H9 (cell line): ENCODE measurements at regions not wholly inside any gene's neighbourhood (a gene's known extent, or its start where the extent isn't known, plus 50 kb on each side); places are given as distances from the start of the nearest gene placed in this dataset.

Source experiments
- DNase-seq: peaks from one replicate; pipeline ENCODE4 v3.0.0-alpha.2; 2017
- H2AFZ ChIP-seq: one replicate; pipeline ENCODE4 v1.6.1; 2013; ENCODE audit warnings: mild to moderate bottlenecking, low read length, control low read depth, moderate library complexity
- H2AK5ac ChIP-seq: 2 replicates; pipeline ENCODE4 v1.6.1; 2013; ENCODE audit warnings: low read length, control low read depth, mixed read lengths; ENCODE audit not compliant: insufficient read length
- H2BK120ac ChIP-seq: one replicate; pipeline ENCODE4 v1.6.1; 2013; ENCODE audit warnings: low read depth, mild to moderate bottlenecking, low read length, control low read depth, inconsistent platforms; ENCODE audit not compliant: poor library complexity, severe bottlenecking
- H2BK12ac ChIP-seq: 2 replicates; pipeline ENCODE4 v1.6.1; 2013; ENCODE audit warnings: low read length, control low read depth, mixed read lengths, low read depth; ENCODE audit not compliant: insufficient read length
- H2BK15ac ChIP-seq: 2 replicates; pipeline ENCODE4 v1.6.1; 2013; ENCODE audit warnings: low read depth, low read length, control low read depth
- H2BK20ac ChIP-seq: one replicate; pipeline ENCODE4 v1.6.1; 2013; ENCODE audit warnings: low read depth, mild to moderate bottlenecking, low read length, control low read depth, inconsistent platforms; ENCODE audit not compliant: poor library complexity, severe bottlenecking
- H2BK5ac ChIP-seq: 2 replicates; pipeline ENCODE4 v1.6.1; 2013; ENCODE audit warnings: low read length, control low read depth, mixed read lengths; ENCODE audit not compliant: insufficient read length
- H3K14ac ChIP-seq: 2 replicates; pipeline ENCODE4 v1.6.1; 2013; ENCODE audit warnings: low read length, control low read depth; ENCODE audit not compliant: insufficient read depth
- H3K18ac ChIP-seq: 2 replicates; pipeline ENCODE4 v1.6.1; 2013; ENCODE audit warnings: low read depth, mild to moderate bottlenecking, mixed read lengths, low read length, control low read depth; ENCODE audit not compliant: insufficient read length
- H3K23ac ChIP-seq: 2 replicates; pipeline ENCODE4 v1.6.1; 2013; ENCODE audit warnings: low read length, control low read depth, mixed read lengths, low read depth; ENCODE audit not compliant: insufficient read length
- H3K23me2 ChIP-seq: 2 replicates; pipeline ENCODE4 v1.6.1; 2013; ENCODE audit warnings: low read depth, mild to moderate bottlenecking, mixed read lengths, low read length, control low read depth; ENCODE audit not compliant: insufficient read length, poor library complexity, severe bottlenecking
- H3K27ac ChIP-seq: 2 replicates; pipeline ENCODE4 v1.5.1; 2013; ENCODE audit warnings: low read length, control low read depth, mixed read lengths, low read depth; ENCODE audit not compliant: insufficient read length
- H3K27me3 ChIP-seq: 2 replicates; pipeline ENCODE4 v1.6.1; 2013; ENCODE audit warnings: low read length, control low read depth, inconsistent platforms; ENCODE audit not compliant: insufficient read depth
- H3K4ac ChIP-seq: 2 replicates; pipeline ENCODE4 v1.6.1; 2013; ENCODE audit warnings: low read depth, mild to moderate bottlenecking, control low read depth, inconsistent platforms, low read length, moderate library complexity
- H3K4me1 ChIP-seq: 2 replicates; pipeline ENCODE4 v1.6.1; 2013; ENCODE audit warnings: low read length, control low read depth, inconsistent platforms; ENCODE audit not compliant: insufficient read depth
- H3K4me2 ChIP-seq: 2 replicates; pipeline ENCODE4 v1.6.1; 2013; ENCODE audit warnings: low read length, control low read depth, mixed read lengths; ENCODE audit not compliant: insufficient read length, insufficient read depth
- H3K56ac ChIP-seq: 2 replicates; pipeline ENCODE4 v1.6.1; 2013; ENCODE audit warnings: low read depth, mild to moderate bottlenecking, mixed read lengths, low read length, control low read depth; ENCODE audit not compliant: insufficient read length
- H3K79me1 ChIP-seq: 2 replicates; pipeline ENCODE4 v1.6.1; 2013; ENCODE audit warnings: low read depth, mild to moderate bottlenecking, moderate library complexity, low read length, control low read depth, inconsistent platforms; ENCODE audit not compliant: insufficient read depth, poor library complexity, severe bottlenecking
- H3K79me2 ChIP-seq: 2 replicates; pipeline ENCODE4 v1.6.1; 2013; ENCODE audit warnings: low read length, control low read depth, inconsistent platforms; ENCODE audit not compliant: insufficient read depth
- H3K9ac ChIP-seq: 2 replicates; pipeline ENCODE4 v1.6.1; 2013; ENCODE audit warnings: low read length, control low read depth, mixed read lengths; ENCODE audit not compliant: insufficient read length; ENCODE audit errors: extremely low read depth
- H3K9me3 ChIP-seq: one replicate; pipeline ENCODE4 v1.6.1; 2013; ENCODE audit warnings: low read depth, low read length, inconsistent platforms; ENCODE audit not compliant: control insufficient read depth
- H3T11ph ChIP-seq: one replicate; pipeline ENCODE4 v1.6.1; 2013; ENCODE audit warnings: mild to moderate bottlenecking, low read length, control low read depth, inconsistent platforms
- H4K20me1 ChIP-seq: one replicate; pipeline ENCODE4 v1.6.1; 2013; ENCODE audit not compliant: control insufficient read depth, insufficient read length, insufficient read depth
- H4K5ac ChIP-seq: 2 replicates; pipeline ENCODE4 v1.6.1; 2013; ENCODE audit warnings: low read depth, mild to moderate bottlenecking, mixed read lengths, low read length, control low read depth; ENCODE audit not compliant: insufficient read length
- H4K8ac ChIP-seq: replicated peaks from 2 replicates; pipeline ENCODE4 v1.6.1; 2013; ENCODE audit warnings: low read length, control low read depth, mixed read lengths, low read depth; ENCODE audit not compliant: insufficient read length
- H4K91ac ChIP-seq: 2 replicates; pipeline ENCODE4 v1.6.1; 2013; ENCODE audit warnings: low read depth, mild to moderate bottlenecking, moderate library complexity, mixed read lengths, low read length, control low read depth; ENCODE audit not compliant: insufficient read length
- H3K27ac Mint-ChIP-seq, 3 experiments: 2 replicates in 2 of 3; 3 replicates in 1 of 3; pipeline ENCODE4 v1.8.0; 2020 to 2021; ENCODE audit warnings: mixed read lengths in 3 of 3, mild to moderate bottlenecking in 1 of 3, moderate library complexity in 1 of 3
- H3K27me3 Mint-ChIP-seq: 2 replicates; pipeline ENCODE4 v1.8.0; 2021; ENCODE audit warnings: low read depth, mild to moderate bottlenecking, moderate library complexity, mixed read lengths
- H3K36me3 Mint-ChIP-seq, 3 experiments: 2 replicates in 2 of 3; 3 replicates in 1 of 3; pipeline ENCODE4 v1.8.0; 2020 to 2021; ENCODE audit warnings: low read depth in 3 of 3, mixed read lengths in 3 of 3; ENCODE audit not compliant: insufficient read depth in 1 of 3
- H3K4me1 Mint-ChIP-seq, 2 experiments: 2 replicates each; pipeline ENCODE4 v1.8.0; 2020; ENCODE audit warnings: mixed read lengths in 2 of 2
- H3K4me3 Mint-ChIP-seq, 2 experiments: 2 replicates in 1 of 2; 3 replicates in 1 of 2; pipeline ENCODE4 v1.8.0; 2020 to 2021; ENCODE audit warnings: mild to moderate bottlenecking in 2 of 2, mixed read lengths in 2 of 2, moderate library complexity in 1 of 2
- H3K9me3 Mint-ChIP-seq, 2 experiments: 2 replicates in 1 of 2; 3 replicates in 1 of 2; pipeline ENCODE4 v1.8.0; 2020; ENCODE audit warnings: mild to moderate bottlenecking in 2 of 2, mixed read lengths in 2 of 2, moderate library complexity in 1 of 2
- WGBS: extraction: QIAGEN DNeasy Blood & Tissue Kit; methylation state at CpG from one replicate; pipeline ENCODE4 v1.1.7; 2013; ENCODE audit warnings: missing lambda C conversion rate, low lambda C conversion rate, mixed read lengths; ENCODE audit not compliant: insufficient read length; ENCODE audit errors: extremely low coverage; 5-methylcytosine and 5-hydroxymethylcytosine counted together
- TF ChIP-seq, protein P1 (sequence below): fragments of 200-600 bp; sonication (generic); conservative IDR thresholded peaks from 3 replicates; pipeline ENCODE4 v1.8.0; 2021; ENCODE audit warnings: antibody characterized with exemption, mild to moderate bottlenecking

DNA sequence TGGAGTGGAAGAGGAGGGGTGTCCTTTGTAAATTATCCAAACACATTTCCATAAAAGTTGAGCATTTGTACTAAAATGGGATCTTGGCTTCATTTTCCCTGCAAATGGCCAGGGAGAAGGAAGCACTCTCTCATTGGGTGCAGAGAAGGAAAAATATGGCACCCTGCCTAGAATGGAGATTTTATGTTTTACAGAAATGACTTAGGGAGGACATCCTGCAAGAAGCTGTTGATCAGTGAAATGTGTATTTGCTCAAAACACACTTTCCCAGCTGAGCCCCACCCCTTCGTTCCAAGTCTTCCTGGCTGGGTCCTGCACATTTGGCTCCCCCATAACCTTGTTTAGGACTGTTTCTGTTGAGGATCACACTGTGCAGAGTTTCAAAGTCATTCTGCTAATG lies 213.5 kb upstream of the TAPT1 start:
- no peak for DNase-seq
- Histone ChIP-seq H3K4ac (no peak overlapping the region), H3K27ac (no peak overlapping the region), H2BK12ac (no peak overlapping the region), H4K20me1 (no peaks in the 10 kb centered on the region), H2AK5ac (no peak overlapping the region), H3K18ac (no peak overlapping the region), H3K79me1 (no peaks in the 10 kb centered on the region), H3K56ac (no peak overlapping the region), H3T11ph (no peak overlapping the region), H2BK120ac (no peak overlapping the region), H2BK20ac (no peak overlapping the region), H2BK15ac (no peak overlapping the region), H4K8ac (no peak overlapping the region), H3K14ac (no peak overlapping the region), H4K91ac (no peak overlapping the region), H3K23ac (no peak overlapping the region), H3K4me2 (no peak overlapping the region), H2BK5ac (no peak overlapping the region), H3K4me1 (no peaks in the 10 kb centered on the region), H3K9ac (no peak overlapping the region), H3K23me2 (no peaks in the 10 kb centered on the region), H3K79me2 (no peaks in the 10 kb centered on the region), H2AFZ (no peak overlapping the region), H4K5ac (no peak overlapping the region), H3K9me3 (no peaks in the 10 kb centered on the region), H3K27me3 (no peaks in the 10 kb centered on the region)
- Mint-ChIP-seq H3K4me1 (peaks cover 0 to 4% of the 10 kb centered on the region in 2 experiments; a peak in 3 of 4 replicates), H3K4me3 (no peak overlapping the region), H3K27me3 (peaks cover 62% of the 10 kb centered on the region), H3K27ac (no peak overlapping the region), H3K9me3 (peaks cover 6 to 8% of the 10 kb centered on the region in 2 experiments; a peak in 4 of 5 replicates), H3K36me3 (no peaks in the 10 kb centered on the region; a peak in 1 of 7 replicates)
- TF ChIP-seq, protein P1, sequence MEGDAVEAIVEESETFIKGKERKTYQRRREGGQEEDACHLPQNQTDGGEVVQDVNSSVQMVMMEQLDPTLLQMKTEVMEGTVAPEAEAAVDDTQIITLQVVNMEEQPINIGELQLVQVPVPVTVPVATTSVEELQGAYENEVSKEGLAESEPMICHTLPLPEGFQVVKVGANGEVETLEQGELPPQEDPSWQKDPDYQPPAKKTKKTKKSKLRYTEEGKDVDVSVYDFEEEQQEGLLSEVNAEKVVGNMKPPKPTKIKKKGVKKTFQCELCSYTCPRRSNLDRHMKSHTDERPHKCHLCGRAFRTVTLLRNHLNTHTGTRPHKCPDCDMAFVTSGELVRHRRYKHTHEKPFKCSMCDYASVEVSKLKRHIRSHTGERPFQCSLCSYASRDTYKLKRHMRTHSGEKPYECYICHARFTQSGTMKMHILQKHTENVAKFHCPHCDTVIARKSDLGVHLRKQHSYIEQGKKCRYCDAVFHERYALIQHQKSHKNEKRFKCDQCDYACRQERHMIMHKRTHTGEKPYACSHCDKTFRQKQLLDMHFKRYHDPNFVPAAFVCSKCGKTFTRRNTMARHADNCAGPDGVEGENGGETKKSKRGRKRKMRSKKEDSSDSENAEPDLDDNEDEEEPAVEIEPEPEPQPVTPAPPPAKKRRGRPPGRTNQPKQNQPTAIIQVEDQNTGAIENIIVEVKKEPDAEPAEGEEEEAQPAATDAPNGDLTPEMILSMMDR: no peak
- WGBS: no CpG with 5 or more reads among the region's 1 CpG
